Stimulated activated CD8-positive, alpha-beta memory T cell treated with anti-CD3 and anti-CD28 coated beads, Interleukin-12 subunit alpha, Interleukin-12 subunit beta, amount 100 ng/mL, for 24 hours (primary cell): ENCODE measurements at regions not wholly inside any gene's neighbourhood (a gene's known extent, or its start where the extent isn't known, plus 50 kb on each side); places are given as distances from the start of the nearest gene placed in this dataset.

ENCODE experiments used
- DNase-seq: peaks from one replicate; pipeline ENCODE4 v3.0.0-alpha.2; 2020; ENCODE audit errors: extremely low read depth

GRCh38 chr1:222105393-222105737 lies 363.5 kb upstream of the DUSP10 start:
- DNase-seq, result no peak

DNA sequence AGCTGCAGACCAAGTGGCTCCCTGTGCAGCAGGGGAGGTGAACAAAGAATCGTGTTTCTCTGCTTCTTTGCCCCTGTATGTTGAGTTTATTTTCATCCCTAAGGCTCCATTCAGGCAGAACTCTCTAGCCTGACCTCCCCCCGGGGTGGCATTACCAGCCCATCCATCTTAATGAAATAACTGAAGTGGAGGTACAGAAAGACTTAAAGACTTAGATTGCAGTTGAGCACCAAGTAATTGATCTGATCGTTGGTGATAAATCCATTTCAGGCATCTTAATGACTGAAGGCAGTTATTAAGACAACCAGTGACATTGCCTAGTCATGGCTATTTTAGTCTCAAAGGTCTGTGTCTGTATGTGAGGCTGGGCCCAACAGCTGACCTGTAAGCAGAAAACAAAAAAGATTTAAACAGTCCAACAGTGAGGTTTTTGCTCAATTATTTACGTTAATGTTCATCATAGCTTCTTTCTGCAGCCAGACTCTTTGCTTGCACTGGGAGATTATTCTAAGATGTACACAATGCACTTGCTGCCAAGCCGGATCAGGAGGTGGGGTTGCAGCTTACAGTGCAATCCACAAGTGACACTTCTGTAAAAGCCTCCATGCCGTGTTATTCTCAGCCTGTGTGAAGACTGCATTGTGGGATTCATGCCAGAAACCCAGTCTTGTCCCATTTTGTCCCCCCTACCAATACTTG lies 363.0 kb upstream of the DUSP10 start:
- DNase-seq, result no peak

- DNase-seq, result no peak
These were observed 362.2 kb upstream of the DUSP10 start for GRCh38 chr1:222104097-222104496.

DNA sequence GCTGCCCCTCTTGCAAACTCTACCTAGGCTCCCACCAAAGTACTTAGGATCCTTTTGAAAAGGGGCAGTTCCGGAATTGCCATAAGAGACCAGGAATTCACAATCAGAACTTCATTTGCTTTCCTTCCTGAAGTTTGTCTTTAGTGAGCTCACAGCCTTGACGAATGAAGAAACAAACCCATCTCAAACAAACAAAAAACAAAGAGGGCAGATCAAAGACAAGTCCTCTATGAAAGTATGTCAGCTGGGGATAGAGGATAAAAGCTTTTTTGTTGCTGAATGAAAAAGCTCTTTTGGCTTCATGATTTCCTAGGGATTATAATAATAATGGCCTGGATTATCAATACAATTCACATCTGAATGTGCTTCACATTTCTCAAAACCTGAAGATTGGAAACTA lies 357.9 kb upstream of the DUSP10 start:
- DNase-seq, result no peak

DNA sequence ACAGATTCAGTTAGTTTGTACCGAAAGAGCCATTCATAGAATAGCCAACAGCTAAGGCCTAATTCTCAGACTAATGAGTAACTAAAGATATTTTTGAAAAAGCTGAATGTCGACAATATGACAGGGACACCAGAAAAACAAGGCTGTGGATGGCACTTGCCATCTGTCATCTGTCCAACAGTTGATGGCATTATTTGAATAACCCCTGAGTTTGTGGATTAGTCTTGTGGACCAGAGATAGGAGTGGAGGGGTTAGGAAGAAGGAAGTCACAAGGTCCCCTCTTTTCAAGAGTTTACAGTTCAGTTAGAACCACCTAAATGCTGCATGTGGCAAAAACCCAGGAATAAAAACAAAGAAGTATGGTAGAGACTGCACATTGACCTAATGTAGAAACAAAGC lies 356.5 kb upstream of the DUSP10 start:
- DNase-seq, result no peak

- no peak for DNase-seq
These were observed 355.7 kb upstream of the DUSP10 start for GRCh38 chr1:222097588-222097987.

- no peak for DNase-seq
These were observed 355.0 kb upstream of the DUSP10 start for GRCh38 chr1:222096883-222097282.

DNA sequence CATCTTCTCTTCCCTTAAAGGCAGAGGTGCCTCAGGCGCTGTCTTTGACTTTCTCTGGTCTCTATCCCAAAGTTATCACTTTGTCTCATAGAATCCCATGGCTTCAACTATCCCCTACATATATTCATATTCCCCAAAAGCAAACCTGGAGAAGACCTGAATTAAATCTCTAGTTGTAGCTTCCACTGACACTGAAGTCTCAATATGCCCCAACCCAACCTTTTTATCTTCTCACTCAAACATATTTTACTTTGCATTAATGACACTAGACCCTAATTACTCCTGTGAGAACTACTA lies 354.5 kb upstream of the DUSP10 start:
- no peak for DNase-seq

DNA sequence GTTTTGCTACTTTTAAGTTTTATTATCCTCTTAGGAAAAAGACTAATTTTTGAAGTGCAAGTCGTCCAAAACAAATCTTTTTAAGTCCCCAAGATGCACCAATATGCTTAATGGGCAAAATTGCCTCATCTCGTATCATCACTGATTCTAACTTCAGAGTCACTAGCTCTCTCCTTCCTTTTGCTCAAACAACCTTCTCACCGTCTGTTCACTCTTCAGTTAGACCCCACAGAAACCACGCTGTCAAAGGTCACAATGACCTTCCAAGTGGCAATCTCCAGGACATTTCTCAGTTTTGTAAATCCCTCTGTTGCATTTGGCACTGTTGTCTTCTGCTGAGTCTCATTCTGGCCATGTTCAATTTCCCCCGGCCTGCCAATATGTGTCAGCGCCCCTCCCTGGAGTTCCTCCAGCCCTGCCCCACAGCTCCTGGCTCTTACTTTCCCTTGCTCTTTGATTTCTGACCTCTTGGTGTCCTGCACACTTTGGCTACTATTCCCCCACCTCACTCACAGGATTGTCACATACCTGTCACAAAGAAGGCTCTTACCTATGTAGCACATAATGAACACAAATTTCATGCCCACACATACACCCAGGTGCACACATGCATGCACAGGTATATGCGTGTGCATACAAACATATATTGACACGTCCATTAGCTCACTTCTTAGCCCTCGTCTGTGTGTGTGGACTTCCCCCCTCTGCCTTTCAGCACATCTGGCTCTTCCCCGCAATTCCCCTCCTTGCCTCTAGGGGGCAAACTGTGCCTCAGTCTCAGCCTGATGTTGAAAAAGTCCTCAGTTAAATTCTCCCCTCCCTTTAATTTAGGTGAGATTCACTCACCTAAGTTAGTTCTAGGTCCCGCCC lies 354.0 kb upstream of the DUSP10 start:
- no peak for DNase-seq

- no peak for DNase-seq
These were observed 351.6 kb upstream of the DUSP10 start for GRCh38 chr1:222093518-222093917.

DNA sequence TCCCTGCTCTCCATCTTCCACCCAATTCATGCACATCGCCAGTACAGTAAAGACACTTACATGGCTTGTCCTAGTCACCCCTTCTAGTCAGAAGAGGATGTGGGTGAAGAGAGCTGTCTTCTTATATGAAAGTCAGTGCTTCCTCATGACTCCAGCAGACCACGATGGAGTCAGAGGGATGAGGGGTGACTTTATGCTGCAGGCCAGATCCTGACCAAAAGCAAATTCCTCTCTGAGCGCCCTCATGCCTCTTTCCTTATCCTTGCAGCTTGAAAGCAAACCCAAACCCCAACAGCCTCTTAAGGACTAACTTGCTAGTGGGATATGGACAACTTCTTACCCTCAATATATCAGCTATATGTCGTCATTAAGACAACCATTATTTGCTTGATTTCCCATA lies 348.2 kb upstream of the DUSP10 start:
- DNase-seq, result no peak

DNA sequence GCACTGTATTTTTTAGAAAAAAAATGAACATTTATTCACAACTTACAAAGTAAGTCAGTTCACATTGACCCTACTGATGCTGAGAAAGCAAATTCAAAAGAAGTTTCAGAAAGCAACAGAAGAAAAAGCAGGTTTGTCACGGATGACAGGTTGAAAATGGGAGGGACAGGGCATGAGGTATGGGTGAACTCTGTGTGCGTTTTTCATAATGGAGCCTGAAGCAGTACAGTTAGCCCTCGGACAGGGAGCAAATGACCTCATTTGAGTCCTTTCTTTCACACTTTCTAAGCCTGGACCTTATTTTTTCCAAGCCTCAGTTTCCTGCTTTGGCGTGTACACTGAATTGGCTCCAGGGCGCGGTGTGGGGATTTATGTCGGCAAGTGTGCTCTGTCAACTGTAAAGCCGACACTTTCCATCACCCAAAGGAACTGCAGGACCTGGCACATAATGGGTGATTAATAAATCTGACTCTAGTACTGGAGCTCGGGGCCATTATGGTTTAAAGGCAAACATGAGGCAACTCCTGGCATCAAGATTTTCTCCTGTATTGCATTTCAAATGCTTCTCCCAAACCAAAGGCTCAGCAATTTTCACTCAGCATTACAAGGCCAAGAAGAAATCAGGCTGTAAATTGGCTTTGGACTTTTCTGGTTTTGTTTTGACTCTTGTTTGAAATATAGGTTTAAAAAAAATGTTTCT lies 345.5 kb upstream of the DUSP10 start:
- DNase-seq, result no peak

GRCh38 chr1:222084996-222085395 lies 343.1 kb upstream of the DUSP10 start:
- DNase-seq, result no peak

DNA sequence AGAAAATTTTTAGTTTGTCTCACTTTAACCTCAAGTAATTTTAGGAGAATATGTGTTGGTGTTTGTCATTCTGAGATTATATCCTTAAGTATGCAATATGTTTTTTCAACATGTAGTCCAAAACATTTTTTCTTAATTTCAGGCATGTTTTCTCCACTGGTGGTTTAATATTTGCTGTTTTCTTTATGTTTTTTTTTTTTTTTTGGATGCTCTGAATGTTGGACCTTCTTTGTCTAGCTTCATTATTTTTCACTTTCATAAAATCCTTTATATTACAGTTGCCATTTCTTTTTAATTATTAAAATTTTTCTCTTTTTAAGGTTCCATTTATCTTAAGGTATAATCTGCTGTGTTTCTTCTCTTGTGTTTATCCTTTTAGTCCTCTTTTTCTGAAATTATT lies 342.2 kb upstream of the DUSP10 start:
- DNase-seq, result no peak

DNA sequence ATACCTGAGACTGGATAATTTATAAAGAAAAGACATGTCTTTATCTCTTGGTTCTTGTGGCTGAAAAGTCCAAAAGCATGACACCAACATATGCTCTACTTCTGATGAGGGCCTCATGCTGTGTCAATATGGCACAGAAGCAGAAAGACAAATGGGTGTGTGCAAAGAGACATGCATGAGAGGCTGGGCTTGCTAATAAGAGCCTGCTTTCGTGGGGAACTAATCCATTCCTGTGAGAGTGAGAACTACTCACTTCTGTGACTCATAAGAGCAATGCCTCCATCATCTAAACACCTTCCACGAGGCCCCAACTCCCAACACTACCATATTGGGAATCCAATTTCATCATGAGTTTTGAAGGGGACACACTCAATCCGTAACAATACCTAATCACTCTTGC lies 340.0 kb upstream of the DUSP10 start:
- no peak for DNase-seq

DNA sequence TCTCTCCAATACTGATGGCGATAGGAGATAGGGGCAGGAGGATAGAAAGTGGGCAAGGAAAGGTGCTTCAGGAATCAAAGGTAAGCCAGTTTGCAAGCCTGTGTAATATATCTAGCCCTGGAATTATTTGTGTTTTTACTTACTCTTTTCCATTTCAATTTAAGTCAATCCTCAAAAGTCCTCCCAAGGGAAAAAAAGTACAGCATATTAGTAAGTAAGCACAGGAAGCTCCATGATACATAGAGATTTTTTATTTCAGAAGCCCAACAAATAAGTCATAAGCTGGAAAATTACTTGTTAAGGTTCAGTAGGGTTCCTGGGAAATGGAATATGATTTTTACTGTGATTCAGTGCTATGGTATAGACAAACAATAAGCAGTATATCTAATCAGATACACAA lies 337.7 kb upstream of the DUSP10 start:
- no peak for DNase-seq

GRCh38 chr1:222077206-222077605 lies 335.3 kb upstream of the DUSP10 start:
- DNase-seq, result no peak

GRCh38 chr1:222074317-222074716 lies 332.4 kb upstream of the DUSP10 start:
- no peak for DNase-seq

- DNase-seq, result no peak
These were observed 331.6 kb upstream of the DUSP10 start for GRCh38 chr1:222073307-222073995.

- DNase-seq, result no peak
These were observed 329.5 kb upstream of the DUSP10 start for GRCh38 chr1:222071387-222071786.

DNA sequence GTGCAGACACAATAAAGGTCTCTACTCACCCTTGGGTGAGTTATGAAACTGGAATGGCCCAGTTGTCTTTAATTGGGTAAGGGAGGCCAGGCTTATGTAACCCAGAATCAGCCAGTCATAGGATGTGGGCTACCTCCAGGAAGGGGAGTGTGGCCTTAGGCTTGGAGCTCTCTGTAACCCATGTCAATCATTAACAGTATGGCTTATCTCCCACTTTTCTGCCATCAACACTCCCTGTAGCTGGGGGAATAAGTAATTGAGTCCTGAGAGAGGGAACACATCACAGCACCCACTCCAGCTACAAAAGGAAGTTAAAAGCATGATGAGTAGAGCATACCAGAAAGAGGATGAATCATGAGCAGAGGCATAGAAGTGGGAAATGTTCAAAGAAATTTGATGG lies 327.0 kb upstream of the DUSP10 start:
- no peak for DNase-seq

DNA sequence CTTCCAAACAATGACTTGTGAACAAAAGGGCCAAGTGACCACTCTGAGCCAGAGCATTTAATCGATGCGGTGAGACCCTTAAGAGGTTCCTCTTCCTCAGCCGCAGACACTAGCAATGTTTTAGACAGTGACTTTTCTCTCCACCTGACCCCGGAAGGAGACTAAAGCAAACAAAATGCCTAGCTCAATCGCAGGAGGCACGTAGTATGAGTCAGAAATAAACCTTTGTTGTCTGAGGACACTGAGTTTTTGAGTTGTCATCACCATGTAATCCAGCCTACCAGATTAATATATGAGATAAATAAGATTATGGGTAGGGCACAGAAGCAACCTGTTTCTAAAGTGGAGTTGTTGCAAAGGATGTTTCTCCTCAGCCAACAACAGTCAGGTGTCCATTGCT lies 326.2 kb upstream of the DUSP10 start:
- no peak for DNase-seq

GRCh38 chr1:222066539-222066938 lies 324.6 kb upstream of the DUSP10 start:
- DNase-seq, result no peak
